Astrocyte of the hippocampus (primary cell): ENCODE measurements at regions not wholly inside any gene's neighbourhood (a gene's known extent, or its start where the extent isn't known, plus 50 kb on each side); places are given as distances from the start of the nearest gene placed in this dataset.
"Not testable (repeated sequence)": the region's sequence is repeated elsewhere in the genome, so short reads cannot be mapped to it uniquely, and the experiment has no call there.

ENCODE experiments used
- DNase-seq: peaks from one replicate; pipeline ENCODE4 v3.0.0; 2011; ENCODE audit warnings: low read depth, low spot score

DNA sequence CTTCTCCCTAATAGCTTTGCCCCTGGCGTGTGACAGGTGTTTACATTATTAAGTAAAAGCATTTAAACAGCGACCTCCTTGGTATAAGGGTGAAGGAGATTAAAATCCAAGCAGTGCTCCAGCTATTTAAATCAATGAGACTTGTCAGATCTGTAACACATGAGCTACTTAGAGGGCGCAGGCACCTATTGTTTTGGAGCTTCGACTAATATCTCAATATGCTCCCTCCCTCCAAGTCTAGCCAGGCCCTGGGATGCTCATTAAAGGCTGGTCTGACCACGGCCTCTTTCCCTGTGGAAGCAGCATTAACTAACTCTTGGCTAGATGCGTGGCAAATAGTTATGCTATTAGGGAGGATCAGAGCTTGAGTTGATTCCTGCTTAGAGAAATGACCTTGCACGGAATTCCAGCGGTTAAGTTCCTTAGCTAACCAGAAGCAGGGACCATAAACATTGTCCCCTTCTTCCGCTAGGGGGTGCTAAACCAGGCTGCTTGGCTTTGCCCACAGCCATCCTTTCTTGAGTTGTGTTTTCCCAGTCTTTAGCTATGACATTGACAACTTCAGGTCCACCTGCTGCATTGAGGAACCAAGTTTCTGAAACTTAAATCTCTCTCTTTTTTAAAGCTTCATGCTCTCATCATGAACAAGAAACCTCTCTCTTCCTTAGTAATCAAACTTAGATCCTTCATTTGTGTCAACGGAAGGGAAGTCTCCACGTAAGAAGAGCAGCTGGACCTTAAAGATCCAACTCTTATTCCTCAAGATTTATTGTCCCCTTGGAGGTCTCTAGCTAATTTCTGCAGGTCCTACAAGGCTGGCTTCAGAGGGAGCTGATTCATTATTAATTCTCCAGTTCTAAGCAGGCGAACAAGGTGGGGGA is 80.7 kb upstream of the IGFBP7 start:
- peak; percentile 63 for DNase-seq

DNA sequence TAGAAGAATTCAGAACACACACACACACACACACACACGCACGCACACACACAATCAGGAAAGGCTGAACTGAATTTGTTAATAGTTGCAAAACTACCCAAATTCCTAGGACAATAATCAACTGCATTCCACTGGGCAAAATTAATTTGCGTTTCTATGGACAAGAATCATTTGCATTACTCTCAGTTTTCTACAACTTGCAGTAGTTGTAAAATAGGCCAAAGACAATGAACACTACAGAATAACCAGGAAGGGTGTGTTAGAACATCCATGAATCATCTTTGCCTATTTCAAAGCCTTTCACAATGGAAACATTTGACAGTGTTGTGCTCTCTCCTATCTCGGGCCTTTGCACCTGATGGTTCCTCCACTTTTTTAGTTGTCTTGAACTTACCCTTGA is 77.1 kb upstream of the IGFBP7 start:
- peak; percentile 41 for DNase-seq

DNA sequence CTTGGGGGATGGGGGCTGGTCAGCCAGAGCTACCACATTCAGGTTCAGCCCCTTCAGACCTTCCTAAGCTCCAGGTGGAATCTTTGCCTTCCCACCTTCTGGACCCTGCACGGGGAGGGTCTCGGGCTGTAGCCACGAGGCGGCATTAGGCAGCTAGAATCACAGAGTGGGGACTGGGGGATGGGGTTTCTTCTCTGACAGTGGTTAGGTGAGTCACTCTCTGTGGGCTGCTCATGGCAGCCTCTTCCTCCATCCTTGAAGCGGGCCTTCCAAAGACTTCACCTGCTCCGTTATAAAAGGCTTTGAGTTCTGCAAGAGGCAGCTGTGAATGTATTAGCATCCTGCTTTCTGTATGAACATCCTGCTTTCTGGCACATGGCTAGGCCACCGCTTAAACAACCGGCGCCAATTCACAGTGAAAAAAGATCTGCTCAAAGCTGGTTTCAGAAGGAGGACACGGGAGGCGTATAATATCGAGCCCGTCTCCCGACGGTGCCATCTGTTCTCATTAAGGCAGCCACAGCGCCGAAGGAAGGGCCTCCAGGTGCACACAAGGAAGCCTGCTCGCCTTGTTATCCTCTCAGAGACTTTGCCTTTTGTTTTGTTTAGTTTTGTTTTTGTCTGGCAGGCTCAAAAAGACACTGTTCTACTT is 74.3 kb upstream of the IGFBP7 start:
- DNase-seq: peak; percentile 24

DNA sequence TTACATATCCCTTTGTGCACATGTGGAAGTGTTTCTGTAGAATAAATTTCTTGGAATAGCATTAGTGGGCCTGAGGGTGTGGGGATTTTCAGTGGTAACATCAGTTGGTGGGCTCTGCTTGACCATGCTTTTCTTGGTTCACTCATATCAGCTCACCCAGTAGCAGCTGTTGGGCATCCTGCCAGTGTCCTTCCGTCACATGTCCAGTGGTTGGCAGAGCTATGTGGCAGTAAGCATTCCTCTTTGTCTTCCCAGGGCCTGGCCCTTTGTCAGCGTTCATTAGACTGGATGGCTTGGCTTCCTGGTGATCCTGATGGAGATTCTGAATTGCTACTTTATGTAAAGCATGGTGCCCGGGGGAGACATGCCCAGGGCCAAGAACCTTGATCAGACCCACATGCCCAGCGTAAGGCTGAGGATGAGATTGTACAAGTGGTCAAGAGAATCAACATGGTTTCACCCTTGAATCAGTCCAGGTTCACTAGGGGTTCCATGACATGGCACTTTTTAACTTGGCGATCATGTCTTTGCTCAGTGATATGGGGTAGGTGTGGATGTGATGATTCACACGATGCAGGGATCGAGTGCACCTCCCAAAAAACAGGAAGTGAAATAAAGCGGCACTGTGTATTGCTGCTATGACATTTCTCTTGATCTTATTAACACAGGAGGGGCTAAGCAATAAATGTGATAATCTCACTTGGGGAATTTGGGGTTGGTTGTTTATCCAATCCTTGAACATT is 72.1 kb upstream of the IGFBP7 start:
- DNase-seq: peak; percentile 52

DNA sequence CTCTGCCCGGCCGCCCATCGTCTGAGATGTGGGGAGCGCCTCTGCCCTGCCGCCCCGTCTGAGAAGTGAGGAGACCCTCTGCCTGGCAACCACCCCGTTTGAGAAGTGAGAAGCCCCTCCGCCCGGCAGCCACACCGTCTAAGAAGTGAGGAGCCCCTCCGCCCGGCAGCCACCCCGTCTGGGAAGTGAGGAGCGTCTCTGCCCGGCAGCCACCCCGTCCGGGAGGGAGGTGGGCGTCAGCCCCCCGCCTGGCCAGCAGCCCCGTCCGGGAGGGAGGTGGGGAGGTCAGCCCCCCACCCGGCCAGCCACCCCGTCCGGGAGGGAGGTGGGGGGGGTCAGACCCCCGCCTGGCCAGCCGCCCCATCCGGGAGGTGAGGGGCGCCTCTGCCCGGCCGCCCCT is 63.0 kb upstream of the IGFBP7 start:
- DNase-seq: not testable (repeated sequence)

DNA sequence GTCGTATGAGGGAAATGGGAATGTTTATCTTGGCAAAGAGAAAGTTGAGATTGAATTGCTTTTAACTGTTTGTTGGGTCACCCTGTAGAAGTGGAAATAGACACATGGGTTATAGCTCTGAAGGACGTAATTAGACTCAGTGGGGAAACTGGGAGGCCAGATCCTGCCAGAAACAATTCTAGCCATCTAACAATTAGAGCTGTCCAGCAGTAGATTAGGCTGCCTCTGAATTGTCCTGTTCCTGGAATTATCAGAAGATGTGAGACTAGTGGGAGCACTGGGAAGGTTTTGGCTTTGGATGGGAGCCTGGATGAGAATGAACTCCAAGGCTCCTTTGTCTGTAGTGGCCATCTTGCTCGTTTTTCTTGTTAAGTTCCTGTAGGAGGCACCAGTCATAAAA is 61.9 kb upstream of the IGFBP7 start:
- DNase-seq: no peak

DNA sequence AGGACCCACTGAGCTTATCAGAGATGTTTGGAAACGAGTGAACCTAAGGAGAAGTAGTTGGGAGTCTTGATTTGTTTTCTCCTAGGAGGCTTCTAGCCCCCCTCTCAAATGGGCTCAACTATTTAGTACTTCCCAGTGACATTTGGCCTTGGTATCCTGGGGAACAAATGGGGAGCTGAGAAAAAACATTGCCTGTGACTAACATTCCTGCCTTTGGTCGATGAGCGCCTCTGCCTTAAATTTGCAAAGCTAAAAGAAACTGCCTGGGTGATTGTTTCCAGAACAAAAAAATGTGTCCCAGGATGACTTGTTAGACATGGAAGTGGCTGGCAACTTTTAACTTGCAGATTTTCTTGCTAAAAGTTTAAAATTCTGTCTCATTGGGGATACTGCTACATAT is 58.8 kb upstream of the IGFBP7 start:
- DNase-seq: no peak

DNA sequence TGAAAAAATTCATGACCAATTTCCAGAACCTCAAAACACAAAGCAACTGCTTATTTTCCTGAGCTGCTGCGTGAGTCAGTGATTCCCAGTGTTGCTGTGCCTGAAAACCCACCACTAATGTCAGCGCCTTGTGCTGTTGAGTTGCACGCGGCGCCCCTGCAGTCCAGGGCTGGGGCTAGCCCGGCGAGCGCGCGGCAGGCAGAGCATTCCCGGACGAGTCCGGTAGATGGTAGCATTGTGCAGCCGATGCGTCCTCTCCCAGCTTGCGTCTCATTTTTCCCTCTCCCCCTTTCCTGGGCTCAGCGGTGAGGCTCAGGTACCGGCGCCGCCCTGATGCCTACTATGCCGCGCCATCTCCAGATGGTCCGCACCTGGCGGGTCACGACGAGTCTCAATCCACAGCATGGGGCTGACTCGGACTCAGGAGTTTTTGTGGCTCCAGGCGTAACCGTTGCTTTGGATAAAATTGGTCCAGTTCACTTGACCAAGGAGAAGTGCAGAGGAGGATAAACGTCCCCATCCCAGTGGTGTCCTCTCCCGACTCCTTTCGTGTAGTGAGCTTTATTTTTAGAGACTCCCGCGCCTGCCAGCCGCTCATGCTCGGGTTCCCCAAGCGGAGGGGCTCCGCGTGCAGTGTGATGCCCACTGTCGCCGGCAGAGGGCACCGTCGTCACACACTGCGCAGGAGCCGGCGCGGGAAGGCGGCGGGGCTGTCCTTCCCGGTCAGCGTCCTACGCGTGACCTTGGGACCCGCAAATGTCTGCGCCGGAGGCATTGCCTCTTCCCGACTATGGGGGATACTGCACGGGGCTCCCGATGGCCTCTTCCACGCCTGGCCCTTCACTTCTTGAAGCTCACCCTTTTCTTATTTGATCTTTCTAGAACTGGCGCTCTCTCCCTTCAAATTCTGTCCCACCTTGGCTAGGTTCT is 53.6 kb upstream of the IGFBP7 start:
- peak; percentile 94 for DNase-seq

DNA sequence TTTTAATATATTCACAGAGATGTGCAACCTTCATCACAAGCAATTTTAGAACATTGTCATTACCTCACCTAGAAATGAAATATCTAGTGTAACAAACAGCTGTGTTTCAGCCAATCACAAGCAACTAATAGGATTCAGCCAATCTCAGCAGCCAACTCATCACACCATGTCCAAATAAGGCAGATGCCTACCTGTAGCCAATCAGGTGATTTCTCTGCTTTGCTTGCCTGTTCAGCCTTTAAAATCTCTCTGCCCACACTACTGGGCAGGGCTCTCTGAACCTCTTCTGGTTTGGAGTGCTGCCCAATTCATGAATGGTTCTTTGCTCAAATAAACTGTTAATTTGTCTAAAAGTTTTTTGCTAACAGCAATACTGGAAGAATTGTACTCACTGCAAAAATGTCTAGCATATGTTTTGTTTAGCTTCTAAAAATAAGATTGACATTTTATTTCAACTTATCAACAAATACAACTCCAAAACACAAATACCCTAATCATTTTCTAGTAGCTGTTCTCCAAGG is 52.4 kb upstream of the IGFBP7 start:
- peak; percentile 38 for DNase-seq
